Neural cell (in vitro differentiated cells): ENCODE measurements at regions not wholly inside any gene's neighbourhood (a gene's known extent, or its start where the extent isn't known, plus 50 kb on each side); places are given as distances from the start of the nearest gene placed in this dataset.

ENCODE experiments used
- H2AFZ ChIP-seq: fragments of 200-600, 300-800 bp; sonication (generic), shearing (Covaris generic); 2 replicates; pipeline ENCODE4 v1.6.0; 2014; ENCODE audit warnings: low read depth, mild to moderate bottlenecking, antibody characterized with exemption, low read length, moderate library complexity
- H3F3A ChIP-seq: fragments of 200-600 bp; shearing (Covaris generic); 2 replicates; pipeline ENCODE4 v1.6.1; 2016; ENCODE audit warnings: mild to moderate bottlenecking, moderate library complexity, mixed read lengths, antibody characterized with exemption, low read length; ENCODE audit not compliant: insufficient read depth, poor library complexity, severe bottlenecking
- H3K27ac ChIP-seq: fragments of 200-600, 300-800 bp; sonication (generic), shearing (Covaris generic); 2 replicates; pipeline ENCODE4 v1.5.1; 2014; ENCODE audit warnings: mild to moderate bottlenecking, low read length, moderate library complexity
- H3K27me3 ChIP-seq: fragments of 300-800, 200-600 bp; sonication (generic), shearing (Covaris generic); 2 replicates; pipeline ENCODE4 v1.6.0; 2014; ENCODE audit warnings: mild to moderate bottlenecking, low read depth, low read length, moderate library complexity; ENCODE audit not compliant: insufficient read depth
- H3K36me3 ChIP-seq: fragments of 300-800, 200-600 bp; sonication (generic), shearing (Covaris generic); 2 replicates; pipeline ENCODE4 v1.5.1; 2014; ENCODE audit warnings: mild to moderate bottlenecking, antibody characterized with exemption, low read length, moderate library complexity; ENCODE audit not compliant: insufficient read depth
- H3K4me2 ChIP-seq: fragments of 300-800, 200-600 bp; sonication (generic), shearing (Covaris generic); 2 replicates; pipeline ENCODE4 v1.6.0; 2014; ENCODE audit warnings: mild to moderate bottlenecking, low read length
- H3K4me3 ChIP-seq: fragments of 300-800, 200-600 bp; sonication (generic), shearing (Covaris generic); 2 replicates; pipeline ENCODE4 v1.5.1; 2014; ENCODE audit warnings: mild to moderate bottlenecking, low read length, moderate library complexity
- H3K79me2 ChIP-seq: fragments of 200-600 bp; shearing (Covaris generic); replicated peaks from 2 replicates; pipeline ENCODE4 v1.6.0; 2014; ENCODE audit warnings: mild to moderate bottlenecking, low read length, moderate library complexity; ENCODE audit not compliant: insufficient read depth
- H3K9ac ChIP-seq: fragments of 300-800, 200-600 bp; sonication (generic), shearing (Covaris generic); 2 replicates; pipeline ENCODE4 v1.6.1; 2016; ENCODE audit warnings: mild to moderate bottlenecking, low read length, mixed read lengths
- H3K9me2 ChIP-seq: fragments of 200-600 bp; shearing (Covaris generic); 2 replicates; pipeline ENCODE4 v1.6.1; 2016; ENCODE audit warnings: mild to moderate bottlenecking, low read length, mixed read lengths; ENCODE audit not compliant: insufficient read depth
- H3K9me3 ChIP-seq: fragments of 200-600, 300-800 bp; sonication (generic), shearing (Covaris generic); 2 replicates; pipeline ENCODE4 v1.6.1; 2016; ENCODE audit warnings: mild to moderate bottlenecking, mixed run types, low read length, moderate library complexity, mixed read lengths
- H4K20me1 ChIP-seq: fragments of 200-600 bp; shearing (Covaris generic); 2 replicates; pipeline ENCODE4 v1.6.1; 2016; ENCODE audit warnings: mild to moderate bottlenecking, mixed run types; ENCODE audit not compliant: insufficient read depth
- EP300 ChIP-seq: fragments of 450-650 bp; conservative IDR thresholded peaks from 2 replicates; pipeline ENCODE4 v1.6.1; 2014; ENCODE audit warnings: antibody characterized with exemption, mild to moderate bottlenecking, moderate library complexity; ENCODE audit not compliant: poor library complexity, severe bottlenecking
- EZH2 ChIP-seq: fragments of 200-600, 300-800 bp; shearing (Covaris generic), sonication (generic); IDR thresholded peaks from 2 replicates; pipeline ENCODE4 v1.6.1; 2014; ENCODE audit warnings: antibody characterized with exemption, low read length, borderline replicate concordance, mild to moderate bottlenecking; ENCODE audit not compliant: insufficient read depth, poor library complexity, severe bottlenecking
- MXI1 ChIP-seq: fragments of 450-650 bp; conservative IDR thresholded peaks from 2 replicates; pipeline ENCODE4 v1.6.1; 2014; ENCODE audit warnings: antibody characterized with exemption, mild to moderate bottlenecking; ENCODE audit not compliant: poor library complexity, severe bottlenecking
- POLR2AphosphoS5 ChIP-seq: IDR thresholded peaks from 2 replicates; pipeline ENCODE4 v1.6.1; 2012
- RAD21 ChIP-seq: fragments of 450-650 bp; conservative IDR thresholded peaks from 2 replicates; pipeline ENCODE4 v1.6.1; 2014; ENCODE audit warnings: antibody characterized with exemption, mild to moderate bottlenecking, moderate library complexity
- REST ChIP-seq: IDR thresholded peaks from 2 replicates; pipeline ENCODE4 v1.6.1; 2012; ENCODE audit warnings: borderline replicate concordance
- SMC3 ChIP-seq: fragments of 450-650 bp; conservative IDR thresholded peaks from 2 replicates; pipeline ENCODE4 v1.6.1; 2014; ENCODE audit warnings: antibody characterized with exemption, mild to moderate bottlenecking, moderate library complexity; ENCODE audit not compliant: poor library complexity
- TAF1 ChIP-seq: IDR thresholded peaks from 2 replicates; pipeline ENCODE4 v1.6.1; 2012; ENCODE audit warnings: low read depth
- TF ChIP-seq, protein P1 (sequence below): fragments of 450-650 bp; IDR thresholded peaks from 2 replicates; pipeline ENCODE4 v1.5.1; 2014; ENCODE audit warnings: antibody characterized with exemption, mild to moderate bottlenecking, moderate library complexity; ENCODE audit not compliant: poor library complexity, severe bottlenecking

DNA sequence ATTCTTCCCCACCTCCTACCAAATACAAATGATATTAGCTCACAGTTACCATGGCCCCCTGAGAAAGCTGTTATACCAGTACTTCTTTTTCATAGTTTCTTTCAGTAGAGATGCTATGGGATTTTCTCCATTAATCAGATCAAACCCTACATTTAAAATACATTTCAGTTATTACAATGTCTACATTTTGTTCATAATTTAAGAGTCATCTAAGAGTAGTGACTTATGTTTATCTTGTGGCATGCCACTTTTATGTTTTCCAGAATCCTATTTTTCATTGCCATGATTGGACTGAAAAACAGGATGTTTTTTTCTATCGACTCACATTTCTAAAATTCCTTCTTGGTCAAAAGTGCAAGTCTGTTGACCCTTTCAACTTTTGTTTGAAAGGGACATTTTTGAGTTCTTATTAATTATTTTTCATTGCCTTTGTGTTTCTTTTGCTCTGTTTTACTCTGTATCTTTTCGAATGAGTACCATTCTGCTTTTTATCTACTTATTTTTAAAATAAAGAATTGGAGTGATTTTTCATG, 77.4 kb upstream of the ANXA1 start:
- Histone ChIP-seq H3K9me2 (no peaks in the 10 kb centered on the region), H3K79me2 (no peaks in the 10 kb centered on the region), H2AFZ (no peak overlapping the region), H3F3A (no peaks in the 10 kb centered on the region), H3K4me3 (no peak overlapping the region), H3K9ac (no peak overlapping the region), H4K20me1 (no peaks in the 10 kb centered on the region), H3K36me3 (no peaks in the 10 kb centered on the region), H3K4me2 (no peak overlapping the region), H3K27ac (no peak overlapping the region), H3K27me3 (no peaks in the 10 kb centered on the region), H3K9me3 (no peaks in the 10 kb centered on the region)
- TF ChIP-seq POLR2AphosphoS5 (no peak), TAF1 (no peak), REST (no peak), RAD21 (no peak), SMC3 (no peak), EP300 (no peak), MXI1 (no peak), EZH2 (no peak)
- TF ChIP-seq, protein P1, sequence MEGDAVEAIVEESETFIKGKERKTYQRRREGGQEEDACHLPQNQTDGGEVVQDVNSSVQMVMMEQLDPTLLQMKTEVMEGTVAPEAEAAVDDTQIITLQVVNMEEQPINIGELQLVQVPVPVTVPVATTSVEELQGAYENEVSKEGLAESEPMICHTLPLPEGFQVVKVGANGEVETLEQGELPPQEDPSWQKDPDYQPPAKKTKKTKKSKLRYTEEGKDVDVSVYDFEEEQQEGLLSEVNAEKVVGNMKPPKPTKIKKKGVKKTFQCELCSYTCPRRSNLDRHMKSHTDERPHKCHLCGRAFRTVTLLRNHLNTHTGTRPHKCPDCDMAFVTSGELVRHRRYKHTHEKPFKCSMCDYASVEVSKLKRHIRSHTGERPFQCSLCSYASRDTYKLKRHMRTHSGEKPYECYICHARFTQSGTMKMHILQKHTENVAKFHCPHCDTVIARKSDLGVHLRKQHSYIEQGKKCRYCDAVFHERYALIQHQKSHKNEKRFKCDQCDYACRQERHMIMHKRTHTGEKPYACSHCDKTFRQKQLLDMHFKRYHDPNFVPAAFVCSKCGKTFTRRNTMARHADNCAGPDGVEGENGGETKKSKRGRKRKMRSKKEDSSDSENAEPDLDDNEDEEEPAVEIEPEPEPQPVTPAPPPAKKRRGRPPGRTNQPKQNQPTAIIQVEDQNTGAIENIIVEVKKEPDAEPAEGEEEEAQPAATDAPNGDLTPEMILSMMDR: no peak

GRCh38 chr9:73073337-73074175, 78.1 kb upstream of the ANXA1 start:
- Histone ChIP-seq H3K27ac (no peak overlapping the region), H2AFZ (no peak overlapping the region), H3K9me2 (no peaks in the 10 kb centered on the region), H3K9me3 (no peaks in the 10 kb centered on the region), H3K36me3 (no peaks in the 10 kb centered on the region), H3F3A (no peaks in the 10 kb centered on the region), H3K9ac (no peak overlapping the region), H3K79me2 (no peaks in the 10 kb centered on the region), H3K4me2 (no peak overlapping the region), H3K4me3 (no peak overlapping the region), H4K20me1 (no peaks in the 10 kb centered on the region), H3K27me3 (no peaks in the 10 kb centered on the region)
- TF ChIP-seq EP300 (no peak), REST (no peak), SMC3 (no peak), EZH2 (no peak), MXI1 (no peak), POLR2AphosphoS5 (no peak), TAF1 (no peak), RAD21 (no peak)
- TF ChIP-seq, protein P1: no peak
